ENCODE measurements at regions not wholly inside any gene's neighbourhood (a gene's known extent, or its start where the extent isn't known, plus 50 kb on each side); places are given as distances from the start of the nearest gene placed in this dataset.

GRCh38 chr2:180177534-180177933 lies 170.4 kb upstream of the CWC22 start:
- no peak overlapping the region for H3K4me3 ChIP-seq (ENCODE audit: control insufficient read depth, low read depth, low read length)
- no peak for TF ChIP-seq CTCF (IDR thresholded peaks at IDR 0.05; ENCODE audit: control insufficient read depth, insufficient read depth, low read depth, low read length, missing control alignments)
- no peak for DNase-seq (ENCODE audit: low read depth)

- TF ChIP-seq CTCF (IDR thresholded peaks at IDR 0.05; ENCODE audit: control insufficient read depth, insufficient read depth, low read depth, low read length, missing control alignments): no peak
- no peak for DNase-seq (ENCODE audit: low read depth)
- no peak overlapping the region for H3K4me3 ChIP-seq (ENCODE audit: control insufficient read depth, low read depth, low read length)
Measured at GRCh38 chr2:180175736-180176135, 168.6 kb upstream of the CWC22 start.

- H3K4me3 ChIP-seq (ENCODE audit: control insufficient read depth, low read depth, low read length): no peak overlapping the region
- no peak for DNase-seq (ENCODE audit: low read depth)
- no peak for TF ChIP-seq CTCF (IDR thresholded peaks at IDR 0.05; ENCODE audit: control insufficient read depth, insufficient read depth, low read depth, low read length, missing control alignments)
Measured at GRCh38 chr2:180174580-180174979, 167.5 kb upstream of the CWC22 start.

GRCh38 chr2:180169474-180169873 lies 162.4 kb upstream of the CWC22 start:
- no peak for TF ChIP-seq CTCF (IDR thresholded peaks at IDR 0.05; ENCODE audit: control insufficient read depth, insufficient read depth, low read depth, low read length, missing control alignments)
- no peak overlapping the region for H3K4me3 ChIP-seq (ENCODE audit: control insufficient read depth, low read depth, low read length)
- no peak for DNase-seq (ENCODE audit: low read depth)

GRCh38 chr2:180161415-180161814 lies 154.3 kb upstream of the CWC22 start:
- no peak for TF ChIP-seq CTCF (IDR thresholded peaks at IDR 0.05; ENCODE audit: control insufficient read depth, insufficient read depth, low read depth, low read length, missing control alignments)
- no peak overlapping the region for H3K4me3 ChIP-seq (ENCODE audit: control insufficient read depth, low read depth, low read length)
- no peak for DNase-seq (ENCODE audit: low read depth)

- no peak for TF ChIP-seq CTCF (IDR thresholded peaks at IDR 0.05; ENCODE audit: control insufficient read depth, insufficient read depth, low read depth, low read length, missing control alignments)
- H3K4me3 ChIP-seq (ENCODE audit: control insufficient read depth, low read depth, low read length): no peak overlapping the region
- no peak for DNase-seq (ENCODE audit: low read depth)
Measured at GRCh38 chr2:180159921-180160320, 152.8 kb upstream of the CWC22 start.

- no peak for TF ChIP-seq CTCF (IDR thresholded peaks at IDR 0.05; ENCODE audit: control insufficient read depth, insufficient read depth, low read depth, low read length, missing control alignments)
- no peak overlapping the region for H3K4me3 ChIP-seq (ENCODE audit: control insufficient read depth, low read depth, low read length)
- no peak for DNase-seq (ENCODE audit: low read depth)
Measured at GRCh38 chr2:180158961-180159360, 151.9 kb upstream of the CWC22 start.
